ENCODE measurements at regions not wholly inside any gene's neighbourhood (a gene's known extent, or its start where the extent isn't known, plus 50 kb on each side); places are given as distances from the start of the nearest gene placed in this dataset.

DNA sequence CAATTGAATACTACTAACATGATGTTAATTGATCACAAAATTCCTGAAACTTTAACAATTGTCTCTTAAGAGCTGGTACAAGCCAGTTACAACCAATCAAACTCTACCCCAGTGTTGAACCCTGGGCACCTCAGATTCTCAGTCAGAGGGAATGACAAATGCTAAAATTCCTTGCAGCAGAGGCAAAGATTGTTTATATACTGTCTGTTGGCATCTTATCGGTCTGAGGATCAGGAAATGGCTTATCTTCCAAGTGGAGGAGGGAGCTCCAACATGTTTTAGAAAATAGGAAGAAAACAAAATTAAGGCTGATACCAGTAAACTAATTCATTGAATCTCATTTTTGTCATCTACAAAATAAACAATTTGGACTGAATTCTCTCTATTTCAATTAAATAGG, 527.8 kb upstream of the ZNF608 start:
- DNase-seq: no peak
- TF ChIP-seq CTCF (IDR thresholded peaks at IDR 0.05; ENCODE audit: borderline replicate concordance): no peak
- Histone ChIP-seq H3K27me3 (ENCODE audit: low read depth) (no peaks in the 10 kb centered on the region), H3K36me3 (no peaks in the 10 kb centered on the region), H3K27ac (replicated peaks) (no peak overlapping the region), H3K4me1 (no peaks in the 10 kb centered on the region), H3K4me3 (no peak overlapping the region), H3K9me3 (replicated peaks) (no peaks in the 10 kb centered on the region)
- intact Hi-C loops (cut with micrococcal nuclease): no loop called here

- no peak overlapping the region for H3K4me3 ChIP-seq
- no peaks in the 10 kb centered on the region for H3K36me3 ChIP-seq
- intact Hi-C loops (cut with micrococcal nuclease): no loop called here
- H3K27me3 ChIP-seq (ENCODE audit: low read depth): no peaks in the 10 kb centered on the region
- no peak for TF ChIP-seq CTCF (IDR thresholded peaks at IDR 0.05; ENCODE audit: borderline replicate concordance)
- no peaks in the 10 kb centered on the region for H3K4me1 ChIP-seq
- no peak overlapping the region for H3K27ac ChIP-seq (replicated peaks)
- H3K9me3 ChIP-seq (replicated peaks): no peaks in the 10 kb centered on the region
- no peak for DNase-seq
Measured at GRCh38 chr5:125274938-125275724, 528.7 kb upstream of the ZNF608 start.

DNA sequence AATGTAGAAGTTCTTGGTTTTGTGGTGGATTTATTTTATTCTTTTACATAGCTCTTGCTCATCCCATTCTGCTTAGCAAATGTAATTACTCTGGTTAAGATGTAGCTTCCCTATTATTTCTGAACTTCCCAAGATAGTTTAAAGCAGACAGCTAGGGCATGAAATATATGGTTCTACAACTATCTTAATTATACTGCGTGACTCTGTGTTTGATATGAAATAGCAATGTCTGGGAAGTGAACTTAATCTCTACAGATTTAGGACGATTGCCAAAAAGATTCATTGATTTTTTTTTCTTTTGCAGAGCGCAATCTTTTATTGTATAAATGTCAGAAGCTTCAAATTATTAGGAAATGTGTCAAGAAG, 529.3 kb upstream of the ZNF608 start:
- no peaks in the 10 kb centered on the region for H3K4me1 ChIP-seq
- H3K9me3 ChIP-seq (replicated peaks): no peaks in the 10 kb centered on the region
- H3K4me3 ChIP-seq: no peak overlapping the region
- H3K27me3 ChIP-seq (ENCODE audit: low read depth): no peaks in the 10 kb centered on the region
- intact Hi-C loops (cut with micrococcal nuclease): no loop called here
- no peaks in the 10 kb centered on the region for H3K36me3 ChIP-seq
- H3K27ac ChIP-seq (replicated peaks): no peak overlapping the region
- TF ChIP-seq CTCF (IDR thresholded peaks at IDR 0.05; ENCODE audit: borderline replicate concordance): no peak
- no peak for DNase-seq

DNA sequence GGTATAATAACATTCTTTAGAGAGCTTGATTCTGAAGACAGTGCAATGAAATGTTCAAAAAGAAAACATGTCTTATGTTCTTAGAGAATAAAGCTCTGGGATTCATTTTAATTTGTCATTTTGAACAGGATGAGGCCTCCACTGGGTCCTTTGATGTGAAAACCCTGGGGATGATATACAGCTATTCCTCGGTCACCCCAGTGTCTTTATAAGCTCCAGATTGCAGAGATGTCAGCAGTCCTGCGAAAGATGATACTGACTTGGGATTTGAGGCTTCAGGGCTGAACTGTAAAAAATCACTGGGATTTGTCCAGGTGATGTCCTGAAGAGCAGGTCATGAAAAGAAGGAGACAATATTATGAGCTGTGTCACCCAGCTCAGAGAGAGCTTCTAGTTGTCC, 529.7 kb upstream of the ZNF608 start:
- no peak overlapping the region for H3K27ac ChIP-seq (replicated peaks)
- H3K4me1 ChIP-seq: no peaks in the 10 kb centered on the region
- intact Hi-C loops (cut with micrococcal nuclease): no loop called here
- no peaks in the 10 kb centered on the region for H3K36me3 ChIP-seq
- no peaks in the 10 kb centered on the region for H3K27me3 ChIP-seq (ENCODE audit: low read depth)
- no peak overlapping the region for H3K4me3 ChIP-seq
- no peaks in the 10 kb centered on the region for H3K9me3 ChIP-seq (replicated peaks)
- TF ChIP-seq CTCF (IDR thresholded peaks at IDR 0.05; ENCODE audit: borderline replicate concordance): no peak
- DNase-seq: no peak

DNA sequence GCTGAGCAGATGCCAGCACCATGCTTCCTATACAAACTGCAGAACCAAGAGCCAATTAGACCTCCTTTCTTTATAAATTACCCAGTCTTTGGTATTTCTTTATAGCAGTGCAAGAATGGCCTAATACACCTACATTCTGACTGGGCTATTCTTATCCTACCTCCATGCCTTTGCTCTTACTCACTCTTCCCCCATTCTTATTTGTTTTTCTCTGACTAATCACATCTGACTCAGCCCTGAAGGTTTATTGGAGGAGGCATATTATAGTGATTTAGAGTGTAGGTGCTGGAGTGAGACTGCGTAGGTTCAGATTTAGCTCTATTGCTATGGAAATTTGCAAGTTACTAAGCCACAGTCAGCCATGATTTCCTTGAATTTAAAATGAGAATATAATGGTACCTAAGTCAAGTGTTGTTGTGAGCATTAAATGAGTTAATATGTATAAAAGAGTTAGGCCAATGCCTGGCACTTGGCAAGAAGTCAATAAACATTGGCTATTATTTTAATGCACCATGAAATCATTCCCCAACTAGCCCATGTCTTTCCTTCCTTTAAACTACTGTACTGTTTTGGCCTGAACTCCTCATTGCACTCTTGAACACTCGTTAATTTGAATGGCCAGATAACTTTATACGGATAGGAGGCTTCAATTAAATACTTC, 531.2 kb upstream of the ZNF608 start:
- no peak for TF ChIP-seq CTCF (IDR thresholded peaks at IDR 0.05; ENCODE audit: borderline replicate concordance)
- Histone ChIP-seq H3K4me3 (no peak overlapping the region), H3K27ac (replicated peaks) (no peak overlapping the region), H3K9me3 (replicated peaks) (no peaks in the 10 kb centered on the region), H3K36me3 (no peaks in the 10 kb centered on the region), H3K4me1 (no peaks in the 10 kb centered on the region), H3K27me3 (ENCODE audit: low read depth) (no peaks in the 10 kb centered on the region)
- intact Hi-C loops (cut with micrococcal nuclease): no loop called here
- no peak for DNase-seq

All from left ventricle myocardium inferior (tissue), 1 donor.